ENCODE measurements at regions not wholly inside any gene's neighbourhood (a gene's known extent, or its start where the extent isn't known, plus 50 kb on each side); places are given as distances from the start of the nearest gene placed in this dataset.

DNA sequence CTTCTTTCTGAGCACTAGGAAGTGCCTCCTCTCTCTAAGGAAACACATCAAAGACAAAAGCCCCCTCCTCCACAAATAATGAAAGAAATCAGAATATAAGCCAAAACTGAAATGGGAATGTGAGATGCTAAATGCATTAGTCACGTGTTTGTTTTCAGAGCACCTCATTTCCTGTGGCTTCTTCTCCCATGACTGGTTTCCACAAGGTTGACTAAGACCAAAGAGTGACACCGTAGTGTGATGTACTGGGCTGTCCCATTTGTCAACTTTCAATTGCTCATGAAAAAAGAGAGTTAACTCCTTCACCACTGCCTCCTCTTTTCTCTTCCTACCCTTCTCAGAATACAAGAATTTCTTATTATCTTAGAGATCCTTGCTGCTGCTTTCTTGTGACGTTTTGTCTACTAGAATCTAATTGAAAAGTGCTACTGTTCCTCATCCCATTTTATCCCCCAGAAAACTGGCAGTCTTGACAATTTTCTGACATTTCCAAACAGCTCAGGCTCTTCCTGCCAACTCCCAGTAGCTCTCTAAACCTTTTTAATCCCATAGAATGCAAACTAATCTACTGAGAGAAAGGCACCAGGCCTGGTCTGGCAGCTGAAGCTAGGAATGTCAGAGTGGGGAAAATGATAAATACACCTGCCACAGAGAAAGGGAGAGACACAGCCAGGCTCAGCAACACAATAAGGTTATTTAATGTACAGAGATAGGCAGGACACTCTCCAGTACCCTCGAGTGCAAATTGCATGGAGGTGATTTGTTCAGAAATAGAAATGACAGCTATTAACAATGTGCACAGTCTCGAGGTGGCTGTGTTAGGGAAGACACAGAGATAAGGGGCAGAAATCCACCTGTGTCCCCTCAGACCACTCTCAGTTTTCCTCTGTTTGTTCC, 671.7 kb upstream of the NRSN1 start:
- Mint-ChIP-seq H3K36me3 (ENCODE audit: low read depth) (no peaks in the 10 kb centered on the region), H3K27ac (no peak overlapping the region), H3K4me3 (no peak overlapping the region), H3K27me3 (no peaks in the 10 kb centered on the region), H3K9me3 (peaks cover 6% of the 10 kb centered on the region), H3K4me1 (ENCODE audit: low read depth) (no peaks in the 10 kb centered on the region)
- intact Hi-C loops (cut with micrococcal nuclease): no loop called here

DNA sequence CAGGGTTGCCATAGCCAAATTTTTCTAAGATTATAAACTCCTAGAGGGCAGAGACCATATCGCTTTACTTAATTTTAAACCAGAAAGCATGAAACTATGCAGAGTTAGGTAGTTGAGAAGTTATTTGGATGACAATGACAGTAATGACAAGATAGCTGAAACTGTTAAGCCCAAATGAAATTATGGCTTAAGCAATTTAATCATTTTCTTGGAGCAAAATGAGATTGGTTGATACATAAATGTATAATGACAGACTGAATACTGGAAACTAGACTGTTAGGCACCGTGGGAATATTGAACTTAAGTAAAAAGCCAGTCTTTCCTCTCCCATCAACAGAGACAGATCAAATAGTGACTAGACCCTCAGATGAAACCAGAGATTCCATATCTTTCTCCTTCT, 670.3 kb upstream of the NRSN1 start:
- no peaks in the 10 kb centered on the region for H3K4me1 Mint-ChIP-seq (ENCODE audit: low read depth)
- H3K27me3 Mint-ChIP-seq: no peaks in the 10 kb centered on the region
- H3K27ac Mint-ChIP-seq: no peak overlapping the region
- intact Hi-C loops (cut with micrococcal nuclease): no loop called here
- no peaks in the 10 kb centered on the region for H3K36me3 Mint-ChIP-seq (ENCODE audit: low read depth)
- peaks cover 13% of the 10 kb centered on the region for H3K9me3 Mint-ChIP-seq
- H3K4me3 Mint-ChIP-seq: no peak overlapping the region

GRCh38 chr6:23456396-23456795, 669.6 kb upstream of the NRSN1 start:
- H3K9me3 Mint-ChIP-seq: peaks cover 16% of the 10 kb centered on the region
- no peak overlapping the region for H3K27ac Mint-ChIP-seq
- no peak overlapping the region for H3K4me3 Mint-ChIP-seq
- no peaks in the 10 kb centered on the region for H3K27me3 Mint-ChIP-seq
- no peaks in the 10 kb centered on the region for H3K4me1 Mint-ChIP-seq (ENCODE audit: low read depth)
- no peaks in the 10 kb centered on the region for H3K36me3 Mint-ChIP-seq (ENCODE audit: low read depth)
- intact Hi-C loops (cut with micrococcal nuclease): no loop called here

GRCh38 chr6:23457321-23457720, 668.7 kb upstream of the NRSN1 start:
- Mint-ChIP-seq H3K27me3 (no peaks in the 10 kb centered on the region), H3K27ac (no peak overlapping the region), H3K36me3 (ENCODE audit: low read depth) (no peaks in the 10 kb centered on the region), H3K9me3 (peaks cover 16% of the 10 kb centered on the region), H3K4me3 (no peak overlapping the region), H3K4me1 (ENCODE audit: low read depth) (no peaks in the 10 kb centered on the region)
- intact Hi-C loops (cut with micrococcal nuclease): no loop called here

DNA sequence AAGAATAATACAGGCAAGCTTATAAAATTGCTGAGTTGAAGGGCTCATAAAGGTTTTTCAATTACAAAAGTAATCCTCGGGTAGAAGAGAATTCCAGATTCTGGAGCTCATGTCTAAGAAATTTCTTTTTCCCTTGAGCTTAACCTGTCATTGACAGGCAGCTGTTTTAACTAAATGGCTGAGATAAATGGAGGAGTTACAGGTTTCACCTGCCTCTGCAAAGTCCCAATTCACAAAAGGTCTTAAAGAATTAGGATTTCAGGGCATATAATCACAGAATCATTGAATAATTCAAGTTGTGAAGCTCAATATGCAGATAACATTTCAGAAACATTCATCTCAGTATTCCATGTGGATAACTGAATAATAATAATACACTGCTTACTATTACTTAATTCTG, 660.1 kb upstream of the NRSN1 start:
- intact Hi-C loops (cut with micrococcal nuclease): no loop called here
- Mint-ChIP-seq H3K27ac (no peak overlapping the region), H3K9me3 (peaks cover 9% of the 10 kb centered on the region), H3K27me3 (no peaks in the 10 kb centered on the region), H3K4me1 (ENCODE audit: low read depth) (no peaks in the 10 kb centered on the region), H3K4me3 (no peak overlapping the region), H3K36me3 (ENCODE audit: low read depth) (no peaks in the 10 kb centered on the region)

DNA sequence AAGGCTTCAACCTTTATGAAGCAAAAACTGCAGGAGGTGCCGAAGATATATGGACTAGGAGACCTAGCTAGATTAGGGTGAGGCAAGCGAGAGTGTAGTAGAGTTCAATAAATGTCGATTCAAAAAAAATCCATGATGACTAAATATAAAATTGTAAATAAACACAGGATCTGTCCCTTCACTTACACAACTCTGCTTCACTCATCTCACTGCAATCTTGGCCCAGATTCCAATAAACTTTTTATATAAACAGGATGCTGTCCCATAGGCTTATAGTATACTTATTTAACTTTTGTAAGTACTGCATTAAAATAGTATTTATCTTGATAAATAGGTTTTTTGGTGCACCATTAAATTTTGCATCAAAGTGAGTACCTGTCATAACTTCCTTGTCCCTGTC, 648.4 kb upstream of the NRSN1 start:
- Mint-ChIP-seq H3K4me1 (ENCODE audit: low read depth) (no peaks in the 10 kb centered on the region), H3K9me3 (peaks cover 29% of the 10 kb centered on the region), H3K4me3 (no peak overlapping the region), H3K27ac (no peak overlapping the region), H3K27me3 (no peaks in the 10 kb centered on the region), H3K36me3 (ENCODE audit: low read depth) (no peaks in the 10 kb centered on the region)
- intact Hi-C loops (cut with micrococcal nuclease): no loop called here

GRCh38 chr6:23478312-23478711, 647.7 kb upstream of the NRSN1 start:
- H3K4me1 Mint-ChIP-seq (ENCODE audit: low read depth): no peaks in the 10 kb centered on the region

GRCh38 chr6:23483896-23484295, 642.1 kb upstream of the NRSN1 start:
- no peaks in the 10 kb centered on the region for H3K4me1 Mint-ChIP-seq (ENCODE audit: low read depth)
- intact Hi-C loops (cut with micrococcal nuclease): no loop called here
- H3K36me3 Mint-ChIP-seq (ENCODE audit: low read depth): no peaks in the 10 kb centered on the region
- no peak overlapping the region for H3K27ac Mint-ChIP-seq
- peaks cover 9% of the 10 kb centered on the region for H3K9me3 Mint-ChIP-seq
- no peaks in the 10 kb centered on the region for H3K27me3 Mint-ChIP-seq
- H3K4me3 Mint-ChIP-seq: no peak overlapping the region

More at GRCh38 chr6:23478312-23478711, 647.7 kb upstream of the NRSN1 start:
- intact Hi-C loops (cut with micrococcal nuclease): no loop called here
- Mint-ChIP-seq H3K27me3 (no peaks in the 10 kb centered on the region), H3K27ac (no peak overlapping the region), H3K4me3 (no peak overlapping the region), H3K9me3 (peaks cover 29% of the 10 kb centered on the region), H3K36me3 (ENCODE audit: low read depth) (no peaks in the 10 kb centered on the region)

DNA sequence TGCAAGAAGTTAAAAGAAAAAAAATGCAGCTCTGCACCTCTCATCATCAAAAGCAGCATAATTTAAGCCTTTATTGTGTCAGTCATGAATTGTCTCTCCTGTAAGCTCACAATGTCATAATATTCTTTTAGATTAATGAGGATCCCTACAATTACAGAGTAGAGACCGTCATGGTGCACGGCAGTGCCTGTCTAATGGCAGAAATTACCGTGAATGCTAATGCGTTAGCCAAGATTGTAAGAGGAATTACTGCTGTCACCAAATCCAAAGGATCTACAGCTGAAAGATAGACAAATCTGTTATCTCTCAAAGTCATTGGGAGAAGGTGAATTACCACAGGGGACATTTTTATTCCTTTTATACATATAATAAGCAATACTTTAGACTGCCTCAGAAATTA, 631.6 kb upstream of the NRSN1 start:
- Mint-ChIP-seq H3K27me3 (no peaks in the 10 kb centered on the region), H3K36me3 (ENCODE audit: low read depth) (no peaks in the 10 kb centered on the region), H3K9me3 (peaks cover 15% of the 10 kb centered on the region), H3K4me1 (ENCODE audit: low read depth) (no peaks in the 10 kb centered on the region), H3K4me3 (no peak overlapping the region), H3K27ac (no peak overlapping the region)
- intact Hi-C loops (cut with micrococcal nuclease): no loop called here

DNA sequence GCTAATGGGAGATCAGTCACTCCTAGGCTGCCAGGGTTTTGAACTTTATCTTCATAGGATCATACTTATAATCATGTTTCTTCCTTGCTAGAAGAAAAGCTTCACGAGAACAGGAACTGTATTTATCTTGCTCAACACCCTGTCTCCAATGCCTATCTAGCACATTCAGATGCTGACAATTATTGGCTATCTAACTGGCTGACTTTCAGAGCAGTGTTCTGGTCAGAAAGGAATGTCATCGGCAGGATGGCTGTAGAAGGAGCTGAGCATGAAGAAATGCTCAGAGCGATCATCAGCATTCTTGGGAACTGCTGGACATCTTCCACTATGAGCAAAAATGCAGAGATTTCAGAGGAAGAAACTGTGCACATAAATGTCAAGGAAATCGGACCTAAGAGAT, 628.0 kb upstream of the NRSN1 start:
- intact Hi-C loops (cut with micrococcal nuclease): no loop called here
- Mint-ChIP-seq H3K27ac (no peak overlapping the region), H3K4me3 (no peak overlapping the region), H3K9me3 (no peaks in the 10 kb centered on the region), H3K4me1 (ENCODE audit: low read depth) (no peaks in the 10 kb centered on the region), H3K36me3 (ENCODE audit: low read depth) (no peaks in the 10 kb centered on the region), H3K27me3 (no peaks in the 10 kb centered on the region)

GRCh38 chr6:23499549-23499948, 626.5 kb upstream of the NRSN1 start:
- H3K4me3 Mint-ChIP-seq: no peak overlapping the region
- H3K4me1 Mint-ChIP-seq (ENCODE audit: low read depth): no peaks in the 10 kb centered on the region
- H3K36me3 Mint-ChIP-seq (ENCODE audit: low read depth): no peaks in the 10 kb centered on the region
- no peak overlapping the region for H3K27ac Mint-ChIP-seq
- no peaks in the 10 kb centered on the region for H3K27me3 Mint-ChIP-seq
- intact Hi-C loops (cut with micrococcal nuclease): no loop called here
- H3K9me3 Mint-ChIP-seq: no peaks in the 10 kb centered on the region

DNA sequence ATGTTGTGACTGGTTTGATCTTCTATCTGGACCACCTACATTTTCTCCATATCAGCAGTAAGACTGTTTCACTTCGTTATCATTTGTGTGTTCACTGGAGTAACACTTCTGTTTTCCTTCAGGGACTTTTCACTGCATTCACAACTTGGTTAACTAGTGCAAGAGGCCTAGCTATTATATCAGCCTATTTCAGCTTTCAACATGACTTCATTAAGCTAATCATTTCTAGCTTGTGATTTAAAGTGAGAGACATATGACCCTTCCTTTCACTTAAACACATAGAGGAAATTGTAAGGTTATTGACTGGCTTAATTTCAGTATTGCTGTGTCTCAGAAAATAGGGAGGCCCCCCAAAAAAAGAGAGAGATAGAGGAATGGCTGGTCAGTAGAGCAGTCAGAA, 622.8 kb upstream of the NRSN1 start:
- Mint-ChIP-seq H3K9me3 (peaks cover 9% of the 10 kb centered on the region), H3K27ac (no peak overlapping the region), H3K4me3 (no peak overlapping the region), H3K4me1 (ENCODE audit: low read depth) (no peaks in the 10 kb centered on the region), H3K27me3 (no peaks in the 10 kb centered on the region), H3K36me3 (ENCODE audit: low read depth) (no peaks in the 10 kb centered on the region)
- intact Hi-C loops (cut with micrococcal nuclease): no loop called here

GRCh38 chr6:23505026-23505425, 621.0 kb upstream of the NRSN1 start:
- H3K27me3 Mint-ChIP-seq: no peaks in the 10 kb centered on the region
- H3K27ac Mint-ChIP-seq: no peak overlapping the region
- peaks cover 9% of the 10 kb centered on the region for H3K9me3 Mint-ChIP-seq
- intact Hi-C loops (cut with micrococcal nuclease): no loop called here
- H3K4me3 Mint-ChIP-seq: no peak overlapping the region
- H3K36me3 Mint-ChIP-seq (ENCODE audit: low read depth): no peaks in the 10 kb centered on the region
- H3K4me1 Mint-ChIP-seq (ENCODE audit: low read depth): no peaks in the 10 kb centered on the region

DNA sequence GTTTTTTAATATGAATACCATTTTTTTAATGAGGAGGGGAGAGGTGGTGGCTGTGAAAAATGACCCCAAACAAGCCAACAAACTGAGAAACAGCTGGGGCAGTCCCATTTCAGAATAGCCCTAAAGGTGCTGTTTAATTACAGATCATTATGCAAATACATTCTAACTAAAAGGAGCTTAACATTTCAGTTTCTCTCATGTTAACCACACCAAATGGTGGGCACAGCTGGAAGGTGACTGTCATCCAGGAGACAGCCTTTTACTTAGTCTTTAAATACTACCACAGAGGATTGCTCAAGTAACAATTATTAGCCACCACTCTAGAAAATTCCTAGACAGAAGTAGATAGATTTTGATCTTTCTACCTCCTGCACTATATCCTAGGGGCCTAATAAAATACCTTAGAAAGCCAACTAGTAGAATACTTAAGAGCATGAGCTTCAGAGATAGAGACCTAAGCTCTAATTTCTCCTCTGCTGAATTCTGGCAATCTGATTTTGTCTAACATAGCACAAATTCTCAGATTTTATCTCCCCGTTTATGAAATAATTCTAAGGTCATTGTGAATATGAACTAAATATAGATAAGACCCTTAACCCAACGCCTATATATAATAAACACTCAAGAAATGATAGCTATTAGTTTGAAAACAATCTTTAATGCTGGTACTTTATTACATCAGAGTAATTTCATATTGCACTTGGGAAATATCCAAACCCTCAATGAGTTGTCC, 615.1 kb upstream of the NRSN1 start:
- Mint-ChIP-seq H3K4me1 (ENCODE audit: low read depth) (no peaks in the 10 kb centered on the region), H3K9me3 (peaks cover 9% of the 10 kb centered on the region), H3K27ac (no peak overlapping the region), H3K27me3 (no peaks in the 10 kb centered on the region), H3K4me3 (no peak overlapping the region), H3K36me3 (ENCODE audit: low read depth) (no peaks in the 10 kb centered on the region)
- intact Hi-C loops (cut with micrococcal nuclease): no loop called here

Data from dendritic cell treated with granulocyte-macrophage colony-stimulating factor and Interleukin-4, amounts not matched to agents 40 ng/mL and 50 ng/mL, for 4 days (primary cell).